GM21390 (cell line): ENCODE measurements at regions not wholly inside any gene's neighbourhood (a gene's known extent, or its start where the extent isn't known, plus 50 kb on each side); places are given as distances from the start of the nearest gene placed in this dataset.

Experiments
- ATAC-seq: cut with Tn5 transposase; IDR thresholded peaks from one replicate; pipeline ENCODE4 v1.9.1; 2021; ENCODE audit not compliant: unreplicated experiment

DNA sequence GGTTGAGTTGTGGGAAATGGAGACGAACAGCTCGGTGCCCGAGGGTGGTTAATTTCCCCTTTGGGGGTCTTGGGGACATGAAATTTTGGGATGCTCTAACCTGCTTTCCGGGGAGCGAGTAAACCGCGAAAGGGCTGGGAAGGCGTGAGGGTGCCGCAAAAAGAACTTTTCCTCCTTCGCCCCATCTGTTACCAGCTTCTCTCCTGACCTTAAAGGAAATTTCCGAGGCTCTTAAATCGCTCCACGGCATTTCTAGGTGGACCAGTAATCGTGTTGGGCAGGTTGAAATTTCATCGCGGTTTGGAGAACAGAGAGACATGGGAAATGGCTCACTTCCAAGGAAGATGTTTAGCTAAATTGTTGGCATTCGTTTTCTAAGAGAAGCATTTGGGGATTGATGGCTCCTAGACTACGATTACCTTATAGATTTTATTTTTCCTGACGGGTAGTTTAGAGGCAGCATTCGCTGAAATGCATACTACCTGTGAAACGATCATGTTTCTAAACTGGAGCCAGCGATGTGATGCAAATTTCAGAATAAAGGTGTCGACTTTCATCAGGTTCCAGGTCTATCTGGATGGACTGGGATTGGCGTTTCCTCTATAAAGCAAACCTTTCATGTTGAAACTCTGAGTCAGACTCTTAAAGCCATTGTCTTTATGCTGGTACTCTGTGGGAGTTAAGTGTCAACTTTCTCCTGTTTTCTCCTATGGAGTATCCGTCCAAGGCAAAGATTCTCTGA is 414.5 kb downstream of the PCNX1 start:
- peak; percentile 0 for ATAC-seq

DNA sequence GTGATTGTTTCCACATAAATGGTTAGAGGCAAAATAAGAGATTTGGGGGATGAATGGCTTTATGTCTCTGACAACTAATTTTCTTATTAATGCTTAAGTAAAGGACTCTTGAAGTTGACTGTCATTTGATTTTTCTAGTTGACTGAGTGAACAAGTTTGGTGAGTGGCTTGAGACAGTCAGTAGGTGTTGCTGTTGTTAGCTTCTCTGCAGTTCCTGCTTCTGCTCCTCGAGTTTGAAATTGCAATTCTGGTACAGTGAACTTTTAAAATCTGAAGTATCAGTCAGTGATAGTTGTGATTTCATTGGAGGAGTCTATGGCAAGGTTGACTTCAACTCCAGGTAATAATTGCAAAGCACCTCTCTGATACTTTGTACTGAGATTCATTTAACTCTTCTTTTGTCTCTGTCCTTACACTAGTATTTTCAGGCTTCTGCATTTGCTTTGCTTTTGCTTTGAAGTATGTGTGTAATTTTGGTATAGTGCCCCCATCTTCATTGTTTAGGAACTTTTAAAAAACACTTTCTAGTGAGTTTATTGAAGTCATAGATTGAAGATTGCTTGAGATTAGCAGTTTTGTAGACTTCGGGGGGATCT is 415.5 kb downstream of the PCNX1 start:
- no peak for ATAC-seq

- ATAC-seq: no peak
Measured at GRCh38 chr14:71324767-71325272, 417.6 kb downstream of the PCNX1 start.

DNA sequence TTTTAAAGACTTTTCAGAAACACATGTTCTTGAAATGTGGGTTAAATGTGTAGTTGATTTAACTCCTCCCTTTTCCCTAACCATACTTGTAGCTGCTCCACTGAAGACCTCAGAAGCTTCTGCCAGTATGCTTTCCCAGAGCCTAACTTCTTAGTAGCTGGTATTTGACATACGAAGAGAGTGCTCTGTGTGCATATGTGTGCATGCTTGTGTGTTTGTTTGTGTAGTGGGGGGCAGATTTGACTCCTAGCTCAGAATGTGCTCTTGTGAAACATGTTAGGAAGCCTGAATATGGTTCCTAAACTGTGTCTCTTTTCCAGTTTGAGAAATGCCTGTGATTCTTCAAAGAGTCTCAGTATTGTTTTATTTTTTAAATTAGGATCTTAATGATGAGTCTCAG is 420.4 kb downstream of the PCNX1 start:
- ATAC-seq: no peak

DNA sequence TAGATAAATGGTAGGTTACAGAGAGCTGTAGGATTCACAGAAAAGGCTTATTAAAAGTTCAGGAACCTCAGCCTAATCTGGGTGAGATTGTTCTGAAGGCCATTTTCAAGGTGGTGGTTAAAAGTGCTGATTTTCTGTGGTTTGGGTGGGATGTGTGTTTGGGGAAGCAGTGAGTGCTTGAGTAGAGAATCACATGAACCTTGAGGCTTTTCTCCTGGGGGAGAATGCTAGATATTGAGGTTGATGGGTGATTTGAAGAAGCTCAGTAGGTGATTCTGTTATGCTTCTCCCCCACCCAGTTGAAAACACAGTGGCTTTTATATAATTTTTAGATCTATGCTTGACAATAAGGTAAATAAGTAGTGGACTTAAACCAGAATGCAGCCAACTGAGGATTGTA is 420.9 kb downstream of the PCNX1 start:
- peak; percentile 49 for ATAC-seq

DNA sequence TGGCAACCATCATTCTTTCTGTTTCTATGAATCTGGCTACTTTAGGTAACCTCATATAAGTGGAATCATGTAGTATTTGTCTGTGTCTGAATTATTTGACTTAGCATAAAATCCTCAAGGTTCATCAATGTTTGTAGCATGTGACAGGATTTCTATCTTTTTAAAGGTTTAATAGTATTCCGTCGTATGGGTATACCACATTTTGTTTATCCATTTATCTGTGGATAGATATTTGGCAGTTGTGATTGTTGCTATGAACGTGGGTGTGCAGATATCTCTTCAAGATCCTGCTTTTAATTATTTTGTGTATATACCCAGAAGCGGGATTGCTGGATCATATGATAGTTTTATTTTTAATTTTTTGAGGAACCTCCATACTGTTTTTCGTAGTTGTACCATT is 421.7 kb downstream of the PCNX1 start:
- ATAC-seq: no peak

DNA sequence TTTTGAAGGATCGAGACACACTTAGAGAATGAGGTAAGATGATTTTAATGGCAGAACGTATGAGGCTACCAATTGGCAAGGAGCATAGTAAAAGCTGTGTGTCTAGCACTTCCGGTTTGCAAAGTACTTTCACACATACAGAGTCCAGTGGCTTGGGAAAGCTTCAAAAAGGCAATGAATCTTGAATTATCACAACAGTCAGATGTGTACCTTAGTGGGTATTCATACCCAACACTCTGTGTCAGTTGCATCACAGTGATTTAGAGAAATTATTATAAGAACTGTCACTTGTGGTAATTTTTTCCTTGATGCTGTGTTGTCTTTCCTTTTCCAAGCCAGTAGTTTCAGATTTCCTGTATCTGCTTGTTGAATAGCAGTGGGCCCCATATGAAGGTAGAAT is 424.1 kb downstream of the PCNX1 start:
- ATAC-seq: no peak

GRCh38 chr14:71332476-71332875 is 425.2 kb downstream of the PCNX1 start:
- no peak for ATAC-seq

DNA sequence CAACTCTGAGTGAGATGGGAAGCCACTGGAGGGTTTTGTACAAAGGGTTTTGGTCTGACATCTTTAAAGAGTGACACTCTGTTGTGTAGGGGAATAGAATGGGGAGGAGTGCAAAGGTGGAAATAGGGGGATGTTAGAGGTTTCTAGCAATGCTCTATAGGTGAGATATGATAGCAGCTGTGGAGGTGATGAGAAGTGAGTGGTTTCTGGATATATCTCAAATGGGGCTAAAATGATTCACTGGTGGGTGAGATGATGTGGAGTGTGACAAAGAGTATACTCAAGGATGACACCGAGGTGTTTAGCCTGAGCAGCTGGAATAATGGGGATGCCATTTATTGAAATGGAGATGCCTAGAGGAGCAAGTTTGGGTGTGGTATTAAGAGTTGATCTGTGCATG is 426.4 kb downstream of the PCNX1 start:
- ATAC-seq: no peak

GRCh38 chr14:71336489-71337192 is 429.4 kb downstream of the PCNX1 start:
- no peak for ATAC-seq

- ATAC-seq: no peak
Measured at GRCh38 chr14:71338153-71338552, 430.9 kb downstream of the PCNX1 start.

DNA sequence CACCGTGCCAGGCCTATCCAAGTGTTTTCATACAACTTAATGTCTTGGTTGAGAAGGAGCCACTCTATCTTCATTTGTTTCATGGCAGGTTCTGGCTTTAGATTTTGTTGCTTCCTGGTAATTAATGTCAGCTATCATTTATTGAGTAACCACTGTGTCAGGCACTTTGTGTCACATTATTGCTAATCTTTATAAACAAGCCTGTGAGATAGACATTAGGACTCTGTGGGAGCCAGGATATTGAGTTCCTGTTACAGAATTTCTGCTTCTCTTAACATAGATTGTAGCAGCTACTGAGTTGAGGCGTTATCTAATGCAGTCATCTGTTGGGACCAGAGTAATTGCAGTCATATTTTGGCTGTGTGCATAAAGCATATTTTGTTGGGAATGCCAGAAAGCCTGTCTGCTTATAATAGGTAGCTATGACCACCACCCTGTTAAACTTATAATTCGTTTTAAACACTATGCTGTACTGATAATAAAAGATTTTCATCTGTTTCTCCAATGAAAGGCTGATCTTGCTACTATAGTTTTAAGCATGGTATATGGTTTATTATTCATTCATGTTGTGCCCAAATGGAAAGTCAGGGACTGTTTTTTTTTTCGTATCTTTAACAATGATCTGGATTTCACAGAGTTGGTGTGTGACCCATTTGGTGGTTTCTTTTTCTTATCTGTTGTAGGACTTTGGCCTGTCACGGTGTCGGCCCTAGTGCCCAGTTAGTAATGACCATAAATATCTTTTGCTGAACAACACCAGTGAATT is 432.6 kb downstream of the PCNX1 start:
- ATAC-seq: no peak

GRCh38 chr14:71341156-71341555 is 433.9 kb downstream of the PCNX1 start:
- ATAC-seq: no peak

- ATAC-seq: no peak
Measured at GRCh38 chr14:71343724-71344123, 436.5 kb downstream of the PCNX1 start.

DNA sequence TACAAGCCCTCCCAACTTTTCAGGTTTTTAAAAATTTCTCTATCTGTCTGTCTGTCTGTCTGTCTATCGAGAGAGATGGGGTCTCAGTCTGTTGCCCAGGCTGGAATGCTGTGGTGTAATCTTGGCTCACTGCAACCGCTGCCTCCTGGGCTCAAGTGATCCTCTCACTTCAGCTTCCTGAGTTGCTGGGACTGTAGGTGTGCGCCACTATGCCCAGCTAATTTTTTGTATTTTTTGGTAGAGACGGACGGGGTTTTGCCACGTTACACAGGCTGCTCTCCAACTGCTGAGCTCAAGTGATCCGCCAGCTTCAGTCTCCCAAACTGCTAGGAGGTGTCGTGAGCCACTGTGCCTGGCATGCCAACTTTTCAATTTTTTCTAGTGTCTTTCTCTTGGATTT is 437.2 kb downstream of the PCNX1 start:
- no peak for ATAC-seq

- ATAC-seq: no peak
Measured at GRCh38 chr14:71346685-71347084, 439.4 kb downstream of the PCNX1 start.

DNA sequence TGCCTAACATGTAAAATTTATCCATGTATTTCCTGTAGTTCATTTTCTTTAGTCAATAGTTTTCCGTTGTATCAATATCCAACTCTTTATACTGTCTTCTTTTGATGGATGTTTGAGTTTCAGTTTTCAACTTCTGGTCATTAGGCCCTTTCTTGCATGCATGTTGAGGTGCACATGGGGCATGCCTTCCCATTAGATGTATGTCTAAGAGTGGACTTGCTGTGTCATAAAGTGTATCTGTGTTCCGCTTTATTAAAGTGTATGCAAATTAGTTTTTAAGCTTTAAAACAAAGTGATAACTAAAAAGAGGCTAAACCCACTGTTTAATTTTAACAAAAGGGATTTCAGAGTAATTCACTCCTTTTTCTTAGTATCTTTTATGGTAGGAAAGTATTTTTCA is 441.1 kb downstream of the PCNX1 start:
- ATAC-seq: no peak

GRCh38 chr14:71348817-71349216 is 441.6 kb downstream of the PCNX1 start:
- no peak for ATAC-seq

DNA sequence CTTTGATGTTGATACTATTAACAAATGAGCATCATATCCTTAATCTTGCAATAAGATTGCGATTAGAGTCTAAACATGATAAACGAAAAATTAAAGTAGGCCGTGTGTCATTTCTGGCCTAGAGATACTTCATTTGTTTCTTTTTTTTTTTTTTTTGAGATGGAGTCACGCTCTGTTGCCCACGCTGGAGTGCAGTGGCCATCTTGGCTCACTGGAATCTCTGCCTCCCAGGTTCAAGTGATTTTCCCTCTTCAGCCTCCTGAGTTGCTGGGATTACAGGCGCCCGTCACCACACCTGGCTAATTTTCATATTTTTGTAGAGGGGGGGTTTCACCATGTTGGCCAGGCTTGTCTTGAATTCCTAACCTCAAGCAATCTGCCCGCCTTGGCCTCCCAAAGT is 446.9 kb downstream of the PCNX1 start:
- ATAC-seq: no peak

DNA sequence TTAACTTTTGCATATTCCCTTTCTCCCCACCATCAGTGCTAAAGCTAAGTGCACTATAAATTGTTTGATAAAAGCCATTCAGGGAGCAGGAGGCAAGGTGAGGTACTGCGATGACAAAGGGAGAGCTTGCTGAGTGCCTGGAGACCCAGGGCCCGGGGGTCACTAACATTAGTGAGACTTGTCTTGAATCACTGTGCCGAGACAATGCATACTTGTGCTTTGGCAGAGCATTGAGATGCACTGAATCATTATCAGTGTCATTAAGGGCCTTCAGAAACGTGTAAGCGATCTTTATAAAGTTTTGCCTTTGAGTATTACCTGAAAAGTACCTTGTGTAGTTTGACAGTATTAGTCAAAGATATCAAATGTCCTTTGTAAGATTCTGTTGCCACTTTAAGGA is 447.5 kb downstream of the PCNX1 start:
- ATAC-seq: no peak
